ENCODE measurements at regions not wholly inside any gene's neighbourhood (a gene's known extent, or its start where the extent isn't known, plus 50 kb on each side); places are given as distances from the start of the nearest gene placed in this dataset.

DNA sequence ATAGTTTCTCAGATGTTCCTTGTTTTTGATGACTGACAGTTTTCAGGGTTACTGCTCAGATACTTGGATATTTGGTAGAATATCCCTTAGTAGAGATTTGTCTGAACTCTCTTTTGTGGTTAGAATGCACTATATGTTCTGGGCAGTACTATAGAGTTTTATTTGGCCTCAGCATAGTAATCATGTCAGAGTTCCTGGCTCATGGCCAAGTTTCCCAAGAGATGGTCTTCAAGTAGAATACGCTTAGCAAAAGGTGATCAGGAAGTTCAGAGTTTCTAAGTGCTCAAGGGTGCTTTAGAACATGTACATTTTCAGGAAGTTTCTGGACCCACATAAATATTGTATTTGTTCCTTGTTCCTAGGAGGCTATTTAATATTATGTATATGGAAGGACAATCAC lies 1209.7 kb upstream of the GJE1 start:
- no peak for TF ChIP-seq EZH2 (IDR thresholded peaks at IDR 0.05; ENCODE audit: borderline replicate concordance, low read depth, low read length, poor library complexity, severe bottlenecking)
- TF ChIP-seq, protein P1, sequence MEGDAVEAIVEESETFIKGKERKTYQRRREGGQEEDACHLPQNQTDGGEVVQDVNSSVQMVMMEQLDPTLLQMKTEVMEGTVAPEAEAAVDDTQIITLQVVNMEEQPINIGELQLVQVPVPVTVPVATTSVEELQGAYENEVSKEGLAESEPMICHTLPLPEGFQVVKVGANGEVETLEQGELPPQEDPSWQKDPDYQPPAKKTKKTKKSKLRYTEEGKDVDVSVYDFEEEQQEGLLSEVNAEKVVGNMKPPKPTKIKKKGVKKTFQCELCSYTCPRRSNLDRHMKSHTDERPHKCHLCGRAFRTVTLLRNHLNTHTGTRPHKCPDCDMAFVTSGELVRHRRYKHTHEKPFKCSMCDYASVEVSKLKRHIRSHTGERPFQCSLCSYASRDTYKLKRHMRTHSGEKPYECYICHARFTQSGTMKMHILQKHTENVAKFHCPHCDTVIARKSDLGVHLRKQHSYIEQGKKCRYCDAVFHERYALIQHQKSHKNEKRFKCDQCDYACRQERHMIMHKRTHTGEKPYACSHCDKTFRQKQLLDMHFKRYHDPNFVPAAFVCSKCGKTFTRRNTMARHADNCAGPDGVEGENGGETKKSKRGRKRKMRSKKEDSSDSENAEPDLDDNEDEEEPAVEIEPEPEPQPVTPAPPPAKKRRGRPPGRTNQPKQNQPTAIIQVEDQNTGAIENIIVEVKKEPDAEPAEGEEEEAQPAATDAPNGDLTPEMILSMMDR (conservative IDR thresholded peaks at IDR 0.05; ENCODE audit: low read depth, low read length), result no peak
- Histone ChIP-seq H3K4me3 (ENCODE audit: low read depth, low read length, poor library complexity, severe bottlenecking) (no peak overlapping the region), H3K27me3 (replicated peaks; ENCODE audit: insufficient read depth, low read depth, low read length, poor library complexity) (no peaks in the 10 kb centered on the region), H3K9me3 (ENCODE audit: low read depth, low read length, poor library complexity, severe bottlenecking) (no peaks in the 10 kb centered on the region), H3K4me1 (ENCODE audit: insufficient read depth, low read length, poor library complexity, severe bottlenecking) (peaks cover 10% of the 10 kb centered on the region), H3K27ac (ENCODE audit: low read depth, low read length, poor library complexity, severe bottlenecking) (no peak overlapping the region), H3K36me3 (ENCODE audit: insufficient read depth, low read length, poor library complexity, severe bottlenecking) (no peaks in the 10 kb centered on the region)
- peak; percentile 3 for DNase-seq (ENCODE audit: low spot score)
- BruUV-seq (replicated peaks), result no TSS peak
- intact Hi-C loops (cut with micrococcal nuclease; ENCODE audit: unreplicated experiment), result loop anchor here (5.0 to 10.0 kb wide), 4 partner anchors 481 to 1548 kb away; partner anchors contain the start of gene CITED2
- ChIA-PET POLR2A (ENCODE audit: low non-redundant PET) (no interaction called here), CTCF (no interaction called here)

DNA sequence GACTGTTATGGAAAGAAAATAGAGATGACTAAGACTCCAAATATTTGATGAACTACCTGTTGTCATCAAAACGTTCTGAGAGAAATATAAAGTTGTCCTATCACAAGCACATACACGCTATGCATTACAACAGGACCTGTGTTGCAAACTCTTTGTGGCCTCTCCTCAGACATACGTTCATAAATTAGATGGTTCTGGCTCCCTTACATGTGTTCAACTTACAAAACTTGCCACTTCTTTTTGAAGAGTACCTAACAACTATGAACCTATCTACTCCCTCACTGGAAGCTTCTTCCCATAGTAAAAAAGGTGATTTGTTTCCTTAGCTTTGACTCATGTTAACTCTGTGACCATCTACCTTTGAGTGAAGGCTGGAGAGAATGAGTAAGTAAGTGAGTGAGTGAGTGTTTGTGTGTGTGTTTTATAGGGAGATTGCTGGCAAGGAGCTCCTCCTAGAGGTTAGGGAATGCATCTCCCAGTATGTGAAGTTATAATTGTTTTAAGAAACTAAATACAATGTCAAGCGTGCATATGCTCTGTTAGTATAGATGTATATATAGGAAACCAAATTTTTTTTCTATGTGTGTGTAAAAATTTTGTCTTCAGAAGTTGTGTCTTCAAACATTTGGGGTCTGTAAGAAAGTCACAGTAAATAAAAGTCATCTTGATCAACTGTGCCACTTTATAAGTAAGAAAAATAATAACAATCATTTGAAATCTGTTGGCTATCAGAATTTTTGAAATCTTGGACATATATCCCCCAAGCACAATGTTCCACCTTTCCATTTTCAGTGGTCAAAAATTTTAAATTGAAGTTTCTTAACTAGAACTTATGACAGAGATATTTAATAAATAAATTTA lies 1211.1 kb upstream of the GJE1 start:
- CTCF ChIA-PET, result interaction anchor here (0.6 to 0.7 kb wide), 2 partner anchors 635 to 1552 kb away, joined by 3 read pairs; no protein-coding TSS in a partner anchor

DNA sequence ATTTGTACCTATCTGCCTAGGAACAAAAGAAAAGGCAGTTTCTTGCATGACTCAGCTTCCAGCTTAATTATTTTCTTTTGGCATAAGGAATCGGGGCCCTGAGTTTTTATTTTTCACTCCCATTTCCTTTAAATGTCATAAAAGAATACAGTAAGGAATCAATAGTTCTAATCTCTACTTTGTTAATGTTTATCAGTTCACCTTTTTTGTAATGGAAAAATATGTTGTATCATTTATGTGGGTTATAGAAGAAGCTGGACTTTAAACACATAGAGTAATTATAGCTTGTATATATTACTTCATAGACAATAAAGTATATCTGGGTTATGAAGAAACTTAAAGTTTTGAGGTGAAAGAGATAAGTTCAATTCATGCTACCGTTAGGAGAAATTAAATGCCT lies 1214.8 kb upstream of the GJE1 start:
- no peaks in the 10 kb centered on the region for H3K27me3 ChIP-seq (replicated peaks; ENCODE audit: insufficient read depth, low read depth, low read length, poor library complexity)
- intact Hi-C loops (cut with micrococcal nuclease; ENCODE audit: unreplicated experiment), result no loop called here
- TF ChIP-seq EZH2 (IDR thresholded peaks at IDR 0.05; ENCODE audit: borderline replicate concordance, low read depth, low read length, poor library complexity, severe bottlenecking), result no peak
- TF ChIP-seq, protein P1 (conservative IDR thresholded peaks at IDR 0.05; ENCODE audit: low read depth, low read length), result no peak
- peaks cover 20% of the 10 kb centered on the region for H3K4me1 ChIP-seq (ENCODE audit: insufficient read depth, low read length, poor library complexity, severe bottlenecking)
- POLR2A ChIA-PET (ENCODE audit: low non-redundant PET), result no interaction called here
- BruUV-seq (replicated peaks), result no TSS peak
- H3K36me3 ChIP-seq (ENCODE audit: insufficient read depth, low read length, poor library complexity, severe bottlenecking), result no peaks in the 10 kb centered on the region
- no peaks in the 10 kb centered on the region for H3K9me3 ChIP-seq (ENCODE audit: low read depth, low read length, poor library complexity, severe bottlenecking)
- DNase-seq (ENCODE audit: low spot score), result no peak
- H3K27ac ChIP-seq (ENCODE audit: low read depth, low read length, poor library complexity, severe bottlenecking), result no peak overlapping the region
- CTCF ChIA-PET, result no interaction called here
- no peak overlapping the region for H3K4me3 ChIP-seq (ENCODE audit: low read depth, low read length, poor library complexity, severe bottlenecking)

More for the DNA sequence above, 1211.1 kb upstream of the GJE1 start:
- peak; percentile 84 for DNase-seq (ENCODE audit: low spot score)
- Histone ChIP-seq H3K27me3 (replicated peaks; ENCODE audit: insufficient read depth, low read depth, low read length, poor library complexity) (no peaks in the 10 kb centered on the region), H3K4me3 (ENCODE audit: low read depth, low read length, poor library complexity, severe bottlenecking) (no peak overlapping the region), H3K4me1 (ENCODE audit: insufficient read depth, low read length, poor library complexity, severe bottlenecking) (peaks cover 10% of the 10 kb centered on the region), H3K36me3 (ENCODE audit: insufficient read depth, low read length, poor library complexity, severe bottlenecking) (no peaks in the 10 kb centered on the region), H3K9me3 (ENCODE audit: low read depth, low read length, poor library complexity, severe bottlenecking) (no peaks in the 10 kb centered on the region), H3K27ac (ENCODE audit: low read depth, low read length, poor library complexity, severe bottlenecking) (peak overlapping the region; percentile 24)
- TF ChIP-seq, protein P1 (conservative IDR thresholded peaks at IDR 0.05; ENCODE audit: low read depth, low read length), result peak; percentile 84
- no peak for TF ChIP-seq EZH2 (IDR thresholded peaks at IDR 0.05; ENCODE audit: borderline replicate concordance, low read depth, low read length, poor library complexity, severe bottlenecking)
- no TSS peak for BruUV-seq (replicated peaks)
- intact Hi-C loops (cut with micrococcal nuclease; ENCODE audit: unreplicated experiment), result loop anchor here (2.0 to 10.0 kb wide), 5 partner anchors 479 to 1547 kb away; partner anchors contain the start of gene CITED2
- POLR2A ChIA-PET (ENCODE audit: low non-redundant PET), result no interaction called here

Data from A673 (cell line).